GM19328 (cell line): ENCODE measurements at regions not wholly inside any gene's neighbourhood (a gene's known extent, or its start where the extent isn't known, plus 50 kb on each side); places are given as distances from the start of the nearest gene placed in this dataset.

Experiments
- ATAC-seq: cut with Tn5 transposase; IDR thresholded peaks from one replicate; pipeline ENCODE4 v1.9.1; 2021; ENCODE audit warnings: mild to moderate bottlenecking, moderate library complexity; ENCODE audit not compliant: unreplicated experiment

- no peak for ATAC-seq
These were observed 183.3 kb downstream of the CCDC59 start for GRCh38 chr12:82174936-82175335.

- ATAC-seq = no peak
These were observed 183.8 kb downstream of the CCDC59 start for GRCh38 chr12:82174383-82174782.

GRCh38 chr12:82149045-82149444 is 209.1 kb downstream of the CCDC59 start:
- ATAC-seq = no peak

DNA sequence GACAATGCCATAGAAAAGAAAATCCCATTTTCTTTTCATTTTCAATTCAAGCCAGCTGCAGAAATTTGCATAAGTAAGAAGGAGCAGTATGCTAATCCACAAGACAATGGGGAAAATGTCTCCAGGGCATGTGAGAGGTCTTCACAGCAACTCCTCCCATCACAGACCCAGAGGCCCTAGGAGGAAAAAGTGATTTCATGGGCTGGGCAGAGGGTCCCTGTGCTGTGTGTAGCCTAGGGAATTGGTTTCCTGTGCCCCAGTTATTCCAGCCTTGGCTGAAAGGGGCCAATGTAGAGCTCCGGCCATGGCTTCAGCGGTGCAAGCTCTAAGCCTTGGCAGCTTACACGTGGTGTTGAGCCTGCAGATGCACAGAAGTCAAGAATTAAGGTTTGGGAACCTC is 211.4 kb downstream of the CCDC59 start:
- no peak for ATAC-seq

DNA sequence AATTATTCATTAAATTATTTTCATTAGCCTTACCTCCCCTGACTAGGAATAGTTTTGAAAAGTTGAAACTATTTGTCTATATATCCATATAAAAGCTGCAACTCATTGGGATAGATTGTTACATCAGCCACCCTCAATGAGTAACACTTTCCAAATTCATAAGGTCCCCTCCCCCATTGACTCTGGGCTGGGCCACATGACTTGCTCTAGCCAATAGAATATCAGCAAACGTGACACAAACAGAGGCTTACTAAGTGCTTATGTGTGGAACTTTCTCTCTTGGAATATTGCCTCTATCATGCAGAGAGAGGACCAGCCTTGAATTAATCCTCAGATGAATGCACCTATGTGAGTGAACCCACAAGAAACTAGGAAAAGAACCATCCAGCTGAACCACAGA is 213.7 kb downstream of the CCDC59 start:
- ATAC-seq = no peak

DNA sequence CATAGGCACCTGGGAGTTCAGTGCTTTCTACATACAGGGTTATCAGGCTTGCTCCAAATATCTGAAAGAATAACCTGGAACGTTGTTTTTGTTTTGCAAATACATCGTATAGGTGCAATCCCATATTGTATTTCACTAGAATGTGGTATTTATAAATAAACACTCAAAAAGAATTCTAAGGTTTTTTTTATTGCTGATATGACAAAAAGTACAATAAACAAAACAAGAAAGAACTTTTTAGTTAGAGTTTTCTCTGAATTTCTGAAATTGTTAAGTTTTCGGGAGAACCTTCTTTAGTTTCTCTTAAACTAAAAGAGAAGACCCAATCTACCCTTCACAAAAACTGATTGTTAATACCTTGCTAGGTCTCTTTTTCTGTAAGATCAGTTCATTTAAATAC is 225.8 kb downstream of the CCDC59 start:
- ATAC-seq = no peak

GRCh38 chr12:82130762-82131161 is 227.4 kb downstream of the CCDC59 start:
- no peak for ATAC-seq

DNA sequence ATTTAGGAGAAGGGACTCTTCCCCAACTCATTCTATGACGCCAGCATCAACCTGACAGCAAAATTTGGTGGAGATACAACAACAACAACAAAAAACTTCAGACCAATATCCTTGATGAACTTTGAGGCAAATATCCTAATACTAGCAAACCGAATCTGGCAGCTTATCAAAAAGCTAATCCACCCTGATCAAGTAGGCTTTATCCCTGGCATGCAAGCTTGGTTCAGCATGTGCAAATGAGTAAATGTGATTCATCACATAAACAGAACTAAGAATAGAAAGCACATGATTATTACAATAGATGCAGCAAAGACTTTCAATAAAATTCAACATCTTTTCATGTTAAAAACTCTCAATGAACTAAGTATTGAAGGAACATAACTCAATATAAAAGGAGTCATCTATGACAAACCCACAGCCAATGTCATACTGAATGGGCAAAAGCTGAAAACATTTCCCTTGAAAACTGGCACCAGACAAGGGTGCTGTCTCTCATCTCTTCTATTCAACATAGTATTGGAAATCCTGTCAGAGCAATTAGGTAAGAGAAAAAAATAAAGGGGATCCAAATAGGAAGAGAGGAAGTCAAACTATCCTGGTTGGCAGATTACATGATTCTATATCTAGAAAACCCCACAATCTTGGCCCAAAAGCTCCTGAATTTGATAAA is 233.3 kb downstream of the CCDC59 start:
- no peak for ATAC-seq

GRCh38 chr12:82121545-82121944 is 236.6 kb downstream of the CCDC59 start:
- no peak for ATAC-seq

DNA sequence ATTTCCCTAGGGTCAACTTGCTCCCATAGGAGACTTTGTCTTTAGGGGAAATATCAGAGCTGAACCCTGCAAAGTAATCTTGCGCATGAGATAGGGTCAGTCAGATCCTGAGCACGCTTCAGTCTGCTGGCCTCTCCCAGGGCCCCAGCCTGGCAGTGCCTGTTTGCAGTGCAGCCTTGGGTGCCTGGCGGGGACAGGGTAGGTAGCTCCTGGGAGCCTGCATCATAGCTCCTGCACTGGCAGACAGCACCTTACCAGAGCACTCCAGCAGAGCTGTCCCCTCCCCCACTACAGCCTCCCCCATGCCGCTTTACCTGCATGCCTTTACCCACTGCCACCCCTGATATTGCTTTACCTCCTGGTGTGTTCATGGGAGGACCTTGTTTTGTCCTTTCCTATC is 237.3 kb downstream of the CCDC59 start:
- ATAC-seq = no peak

DNA sequence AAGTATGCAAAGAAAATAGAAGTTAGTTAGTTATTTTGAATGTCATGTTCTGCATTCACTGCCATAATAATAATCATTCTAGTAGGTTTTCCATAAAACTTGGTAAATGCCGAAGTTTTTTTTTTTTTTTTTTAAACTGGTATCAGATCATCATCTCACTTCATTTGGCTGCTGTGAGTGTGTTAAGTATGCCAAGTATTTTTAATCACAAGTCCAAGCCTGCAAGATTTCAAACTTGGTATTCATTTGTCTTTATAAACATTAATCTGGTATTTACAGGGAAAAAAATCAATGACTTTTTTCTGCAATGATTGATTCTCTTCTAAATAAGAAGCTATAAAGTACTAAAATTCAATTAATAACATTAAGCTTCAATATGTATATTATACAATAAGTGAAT is 248.9 kb downstream of the CCDC59 start:
- no peak for ATAC-seq

GRCh38 chr12:82108615-82109014 is 249.6 kb downstream of the CCDC59 start:
- no peak for ATAC-seq

- no peak for ATAC-seq
These were observed 259.0 kb downstream of the CCDC59 start for GRCh38 chr12:82099216-82099615.

DNA sequence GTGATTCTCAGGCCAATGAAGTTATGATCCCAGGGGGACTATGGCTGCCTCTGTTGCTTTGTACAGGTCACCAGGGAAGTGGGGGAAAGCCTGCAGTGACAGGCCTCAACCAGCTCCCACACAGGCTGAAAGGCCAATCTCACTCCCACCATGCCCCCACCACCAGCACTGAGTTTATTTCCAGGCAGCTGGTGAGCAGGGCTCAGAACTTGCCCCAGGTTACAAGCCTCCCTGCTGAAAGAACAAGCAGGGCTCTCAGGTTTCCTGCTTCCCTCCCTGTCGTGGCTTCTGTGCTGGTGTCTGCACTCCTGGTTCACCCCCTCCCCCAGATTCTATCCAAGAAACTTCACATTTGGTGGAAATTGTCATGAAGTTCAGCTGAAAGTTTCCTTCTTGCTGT is 260.3 kb downstream of the CCDC59 start:
- no peak for ATAC-seq

DNA sequence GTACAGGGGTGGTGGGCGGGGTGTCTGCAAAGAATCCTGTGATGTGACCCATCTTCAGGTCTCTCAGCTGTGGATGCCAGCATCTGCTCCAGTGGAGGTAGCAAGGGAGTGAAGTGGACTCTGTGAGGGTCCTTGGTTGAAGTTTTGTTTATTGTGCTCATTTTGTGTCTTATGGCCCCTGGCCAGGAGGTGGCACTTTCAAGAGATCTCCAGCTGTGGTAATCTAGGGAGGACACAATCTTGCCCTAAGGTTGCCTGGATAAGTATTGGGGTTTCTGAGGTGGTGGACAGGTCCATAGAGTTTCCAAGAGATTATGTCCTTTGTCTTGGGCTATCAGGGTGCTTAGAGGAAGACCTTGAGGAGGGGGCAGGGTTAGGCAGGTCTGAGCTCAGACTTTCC is 260.7 kb downstream of the CCDC59 start:
- ATAC-seq = no peak

DNA sequence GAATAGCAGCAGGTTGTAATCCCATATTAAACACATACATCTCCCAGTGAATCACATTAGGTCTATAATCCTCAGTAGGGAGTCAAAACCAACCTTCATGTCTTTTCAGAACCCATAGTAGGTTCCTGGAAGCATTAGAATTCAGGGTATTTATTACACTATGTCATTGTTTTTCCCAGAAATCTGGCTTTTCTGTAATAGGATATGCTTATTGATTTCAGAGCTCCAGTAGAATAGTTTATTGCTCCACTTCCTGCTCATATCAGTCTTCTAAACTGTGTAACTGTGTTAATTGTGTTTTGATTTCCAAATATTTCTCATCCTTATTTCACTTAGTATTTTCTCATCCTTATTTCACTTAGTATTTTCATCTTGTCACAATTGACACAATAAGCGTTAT is 268.0 kb downstream of the CCDC59 start:
- ATAC-seq = no peak

GRCh38 chr12:82089369-82090121 is 268.6 kb downstream of the CCDC59 start:
- ATAC-seq = no peak

GRCh38 chr12:82082501-82082900 is 275.7 kb downstream of the CCDC59 start:
- no peak for ATAC-seq

DNA sequence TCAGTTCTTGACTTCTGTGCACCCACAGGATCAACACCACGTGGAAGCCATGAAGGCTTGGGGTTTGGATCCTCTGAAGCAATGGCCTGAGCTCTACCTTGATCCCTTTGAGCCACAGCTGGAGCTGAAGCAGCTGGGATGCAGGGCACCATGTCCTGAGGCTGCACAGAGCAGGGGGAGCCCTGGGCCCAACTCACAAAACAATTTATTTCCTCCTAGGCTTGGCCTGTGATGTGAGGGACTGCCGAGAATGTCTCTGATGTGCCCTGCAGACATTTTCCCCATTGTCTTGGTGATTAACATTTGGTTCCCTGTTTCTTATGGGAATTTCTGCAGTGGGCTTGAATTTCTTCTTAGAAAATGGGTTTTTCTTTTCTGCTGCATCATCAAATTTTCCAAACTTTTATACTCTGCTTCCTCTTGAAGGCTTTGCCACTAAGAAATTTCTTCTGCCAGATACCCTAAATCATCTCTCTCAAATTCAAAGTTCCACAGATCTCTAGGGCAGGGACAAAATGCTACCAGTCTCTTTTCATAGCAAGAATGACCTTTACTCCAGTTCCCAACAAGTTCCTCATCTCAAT is 288.2 kb downstream of the CCDC59 start:
- no peak for ATAC-seq

GRCh38 chr12:82058197-82058596 is 299.0 kb upstream of the PPFIA2 start:
- no peak for ATAC-seq

DNA sequence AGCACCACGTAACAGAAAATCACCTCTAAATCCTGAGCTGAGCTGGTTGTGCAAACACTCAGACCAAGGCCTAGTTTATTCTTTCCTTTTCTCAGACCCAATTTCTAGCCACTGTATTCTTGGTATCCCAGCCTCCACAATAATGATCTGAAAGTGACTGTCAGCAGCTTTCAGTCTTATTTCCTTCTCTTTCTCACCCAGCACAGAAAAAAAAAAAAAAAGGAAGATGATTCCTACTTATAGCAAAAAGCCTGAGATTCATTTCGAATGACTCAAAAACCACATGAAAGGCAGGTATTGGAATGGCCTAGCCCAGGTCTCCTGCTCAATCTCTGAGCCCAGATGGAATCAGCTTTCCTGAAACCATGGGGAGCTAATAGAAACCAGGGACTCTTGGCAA is 298.6 kb upstream of the PPFIA2 start:
- ATAC-seq = no peak

- ATAC-seq = no peak
These were observed 296.2 kb upstream of the PPFIA2 start for GRCh38 chr12:82055391-82055790.
